Adrenal gland (tissue), 9 donors: ENCODE measurements at regions not wholly inside any gene's neighbourhood (a gene's known extent, or its start where the extent isn't known, plus 50 kb on each side); places are given as distances from the start of the nearest gene placed in this dataset.

Experiments used
- DNase-seq, 7 donors: peaks; one replicate each; pipeline ENCODE4 v3.0.0-alpha.2; 2019 to 2020
- H3K27ac ChIP-seq, 5 donors: fragments of 200-600 bp; sonication (generic) in 4 of 5; 1 replicate in 3 of 5; 2 replicates in 2 of 5; pipeline versions ENCODE4 v1.5.1 to v1.8.0; 2016 to 2020; ENCODE audit warnings: mild to moderate bottlenecking in 1 of 5
- H3K27me3 ChIP-seq: fragments of 200-600 bp; 2 replicates; pipeline ENCODE4 v1.8.0; 2021
- H3K36me3 ChIP-seq, 2 donors: fragments of 200-600 bp; replicated peaks in 1 of 2; 1 replicate in 1 of 2; 2 replicates in 1 of 2; pipeline versions ENCODE4 v1.5.1 to v1.8.0; 2018 to 2022
- H3K4me1 ChIP-seq, 2 donors: fragments of 200-600 bp; replicated peaks in 1 of 2; 1 replicate in 1 of 2; 2 replicates in 1 of 2; pipeline versions ENCODE4 v1.5.1 to v1.8.0; 2018 to 2021
- H3K4me3 ChIP-seq, 4 donors: fragments of 200-600 bp; sonication (generic) in 3 of 4; one replicate each; pipeline ENCODE4 v1.5.1; 2016 to 2018
- H3K9me3 ChIP-seq, 3 donors: fragments of 200-600 bp; sonication (generic) in 1 of 3; replicated peaks in 1 of 3; 1 replicate in 2 of 3; 2 replicates in 1 of 3; pipeline versions ENCODE4 v1.5.1 to v1.8.0; 2016 to 2021
- CTCF ChIP-seq, 6 experiments: fragments of 450-650 bp in 4 of 6; fragments of 200-600 bp in 2 of 6; sonication (generic) in 1 of 6; IDR thresholded peaks; 1 replicate in 5 of 6; 2 replicates in 1 of 6; pipeline versions ENCODE4 v1.5.1 to v1.8.0; 2016 to 2021; ENCODE audit warnings: antibody characterized with exemption in 6 of 6, mild to moderate bottlenecking in 2 of 6, moderate library complexity in 1 of 6
- POLR2A ChIP-seq, 2 donors: fragments of 450-650 bp; IDR thresholded peaks; one replicate each; pipeline ENCODE4 v1.6.1; 2017; ENCODE audit warnings: antibody characterized with exemption in 2 of 2, mild to moderate bottlenecking in 2 of 2, moderate library complexity in 1 of 2
- WGBS, 4 donors: extraction: QIAGEN DNeasy Blood & Tissue Kit in 2 of 4; methylation state at CpG; one replicate each; pipeline versions ENCODE4 v1.1.5 to v1.1.7; 2013 to 2017; 5-methylcytosine and 5-hydroxymethylcytosine counted together
- intact Hi-C, 2 donors: fragments of 100-400 bp; cut with DNase I; formaldehyde crosslinking; loops; one replicate each; pipeline versions ENCODE4 v1.14.1 to v1.15.0; 2022 to 2023
- donor health status: healthy with polysubstance abuse.
- donor health status: Bipolar disorder and iron deficiency.
- donor health status: DM: yes; HTN: yes; CAD: no.
- donor health status: DM: no; HTN: no; CAD: no.
- donor health status: DM: no; HTN: no; CAD: no.

- H3K27me3 ChIP-seq = no peaks in the 10 kb centered on the region
- no peaks in the 10 kb centered on the region for H3K36me3 ChIP-seq
- 88 to 96% (median 91%) methylated on average over 6 of the region's 6 CpGs for WGBS, 4 donors
These were observed 339.6 kb downstream of the ENC1 start for GRCh38 chr5:74300808-74301389.

GRCh38 chr5:74299833-74300232 lies 340.7 kb downstream of the ENC1 start:
- TF ChIP-seq POLR2A (IDR thresholded peaks at IDR 0.05) = no peak
- no peak for TF ChIP-seq CTCF (IDR thresholded peaks at IDR 0.05)
- H3K9me3 ChIP-seq = no peaks in the 10 kb centered on the region
- 84 to 94% (median 91%) methylated on average over 2 of the region's 2 CpGs for WGBS, 4 donors
- DNase-seq = no peak
- H3K27ac ChIP-seq = no peak overlapping the region
- H3K4me1 ChIP-seq = no peaks in the 10 kb centered on the region
- H3K27me3 ChIP-seq = no peaks in the 10 kb centered on the region
- intact Hi-C loops = no loop called here
- H3K36me3 ChIP-seq = no peaks in the 10 kb centered on the region
- H3K4me3 ChIP-seq = no peak overlapping the region

More at GRCh38 chr5:74300808-74301389, 339.6 kb downstream of the ENC1 start:
- H3K4me3 ChIP-seq = no peak overlapping the region
- no peak overlapping the region for H3K27ac ChIP-seq
- no peaks in the 10 kb centered on the region for H3K4me1 ChIP-seq
- H3K9me3 ChIP-seq = no peaks in the 10 kb centered on the region
- no peak for DNase-seq
- intact Hi-C loops = no loop called here
- TF ChIP-seq CTCF (IDR thresholded peaks at IDR 0.05) = no peak
- TF ChIP-seq POLR2A (IDR thresholded peaks at IDR 0.05) = no peak

GRCh38 chr5:74296685-74297408 lies 343.7 kb downstream of the ENC1 start:
- Histone ChIP-seq H3K4me3 (no peak overlapping the region), H3K27ac (no peak overlapping the region), H3K4me1 (no peaks in the 10 kb centered on the region), H3K27me3 (no peaks in the 10 kb centered on the region), H3K9me3 (no peaks in the 10 kb centered on the region), H3K36me3 (no peaks in the 10 kb centered on the region)
- intact Hi-C loops = no loop called here
- peak in 3 of 7 donors; percentile 18 to 22 (median 19) for DNase-seq
- 47 to 52% (median 48%) methylated on average over 9 of the region's 9 CpGs for WGBS, 4 donors
- TF ChIP-seq CTCF (IDR thresholded peaks at IDR 0.05) (no peak), POLR2A (IDR thresholded peaks at IDR 0.05) (no peak)

- Histone ChIP-seq H3K4me3 (no peak overlapping the region), H3K4me1 (no peaks in the 10 kb centered on the region), H3K27ac (no peak overlapping the region), H3K27me3 (no peaks in the 10 kb centered on the region), H3K9me3 (no peaks in the 10 kb centered on the region), H3K36me3 (no peaks in the 10 kb centered on the region)
- intact Hi-C loops = no loop called here
- 89 to 98% (median 93%) methylated on average over 2 of the region's 2 CpGs for WGBS, 4 donors
- no peak for DNase-seq
- no peak for TF ChIP-seq CTCF (IDR thresholded peaks at IDR 0.05)
- no peak for TF ChIP-seq POLR2A (IDR thresholded peaks at IDR 0.05)
These were observed 344.9 kb downstream of the ENC1 start for GRCh38 chr5:74295676-74296075.
